ENCODE measurements at regions not wholly inside any gene's neighbourhood (a gene's known extent, or its start where the extent isn't known, plus 50 kb on each side); places are given as distances from the start of the nearest gene placed in this dataset.
"Not testable (repeated sequence)": the region's sequence is repeated elsewhere in the genome, so short reads cannot be mapped to it uniquely, and the experiment has no call there.

- DNase-seq: no peak
Measured at GRCh38 chr1:115454837-115455511, 116.9 kb upstream of the NGF start.

DNA sequence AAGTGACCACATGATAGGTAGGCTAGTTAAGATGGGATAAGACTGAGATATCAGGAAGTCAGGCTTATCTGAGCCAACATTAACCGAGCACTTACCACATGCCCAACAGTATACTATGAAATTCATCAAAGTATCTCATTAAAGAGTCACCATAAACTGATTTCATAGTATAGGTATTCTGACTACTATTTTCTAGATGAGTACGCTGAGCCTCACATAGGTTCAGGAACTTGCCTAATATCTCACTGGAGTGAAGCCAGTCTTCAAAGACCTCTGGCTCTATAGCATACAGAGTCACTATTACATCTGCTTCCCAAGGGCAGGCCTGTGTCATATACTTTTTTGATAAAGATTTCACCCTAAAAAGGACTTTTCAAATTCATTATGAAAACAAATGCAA lies 115.6 kb upstream of the NGF start:
- DNase-seq: no peak

DNA sequence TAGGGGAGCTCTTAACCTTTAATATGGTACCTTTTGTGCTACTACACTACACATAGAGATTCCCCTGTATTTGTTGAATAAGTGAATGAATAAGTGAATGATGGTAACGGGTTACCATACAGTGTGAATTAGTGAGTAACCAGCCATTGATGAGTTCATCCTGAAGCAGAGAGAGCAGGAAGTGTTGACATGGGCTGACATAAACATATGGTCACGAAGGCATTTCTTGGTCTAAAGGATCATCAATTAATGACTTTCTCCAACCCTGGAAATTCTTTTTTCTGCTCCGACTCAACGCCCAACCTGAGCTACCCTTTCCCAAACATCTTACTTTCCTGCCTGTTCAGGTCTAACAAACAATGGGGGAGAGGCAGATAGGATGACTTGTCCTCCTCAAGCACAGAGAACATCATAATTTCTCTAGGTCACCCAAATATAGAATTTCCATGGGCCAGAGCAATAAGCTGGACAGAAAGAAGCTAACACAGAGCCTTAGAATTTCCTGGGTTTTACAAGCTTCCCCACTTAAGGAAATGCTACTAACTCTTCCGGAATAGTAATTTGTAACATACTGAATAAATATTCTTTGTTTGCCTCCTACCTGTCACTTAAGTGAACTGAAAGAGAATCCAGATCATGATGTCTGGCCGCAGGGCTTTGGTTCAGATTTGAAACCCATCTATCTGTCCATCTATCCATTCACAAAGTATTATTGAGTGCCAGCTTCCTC lies 114.7 kb upstream of the NGF start:
- no peak for DNase-seq

DNA sequence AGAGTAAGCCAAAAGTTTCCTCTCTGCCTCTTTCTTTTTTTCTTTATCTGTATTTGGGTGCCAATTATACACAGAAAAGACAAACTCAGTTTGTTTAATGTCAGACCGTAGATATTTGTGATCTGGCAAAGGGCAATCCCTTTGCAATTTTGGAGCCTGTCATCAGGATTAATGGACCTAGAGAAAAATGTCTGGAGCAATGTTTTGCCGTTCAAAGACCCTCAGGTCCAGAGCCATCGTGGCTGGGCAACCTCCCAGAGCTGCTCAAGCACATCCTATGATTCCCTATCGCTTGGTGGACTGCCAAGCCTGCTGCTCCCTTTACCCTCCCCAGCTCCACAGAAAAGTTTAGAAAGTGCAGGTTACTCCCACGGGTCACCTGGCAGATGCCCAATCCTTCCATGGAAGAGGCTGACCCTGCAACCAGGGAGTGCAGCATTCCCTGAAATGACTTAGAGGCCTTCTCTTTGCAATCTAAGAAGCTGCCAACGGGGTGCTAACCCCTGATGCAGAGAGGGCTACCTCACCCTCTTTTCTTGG lies 112.5 kb upstream of the NGF start:
- no peak for DNase-seq

DNA sequence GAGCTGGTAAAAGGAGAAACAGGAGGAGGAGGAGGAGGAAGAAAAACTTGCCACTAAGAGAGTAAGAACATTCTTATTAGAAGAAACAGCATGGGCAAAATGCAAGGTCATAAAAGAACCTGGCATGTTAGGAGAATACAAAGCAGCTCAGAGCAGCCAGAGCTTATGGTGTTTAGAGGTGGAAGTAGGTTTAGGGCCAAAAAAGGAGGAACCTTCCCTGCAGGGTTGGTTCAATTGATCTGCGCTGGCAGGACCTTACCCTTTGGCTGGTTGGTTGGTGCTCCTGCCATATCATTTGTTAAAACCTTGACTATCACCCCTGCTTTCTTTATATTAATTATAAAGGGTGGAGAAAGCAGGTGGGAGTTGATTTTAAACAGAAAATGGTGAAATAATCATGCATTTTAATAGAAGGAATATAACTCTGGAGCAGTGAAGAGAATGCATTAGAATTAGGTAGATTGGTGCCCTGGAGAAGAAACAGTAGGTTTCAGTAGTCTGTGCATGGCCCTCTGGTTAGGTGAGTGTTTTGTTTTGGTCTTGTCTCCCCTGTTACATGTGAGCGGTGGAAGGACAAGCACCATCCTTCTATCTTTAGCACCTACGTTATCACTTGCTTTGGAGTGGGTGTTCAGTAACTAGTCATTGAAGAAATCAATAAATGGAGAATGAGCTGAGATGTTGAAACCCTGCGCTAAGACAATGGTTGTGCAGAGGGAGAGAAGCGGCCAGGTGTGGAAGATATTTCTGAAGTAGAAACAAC lies 110.4 kb upstream of the NGF start:
- no peak for DNase-seq

GRCh38 chr1:115447672-115448071 lies 109.6 kb upstream of the NGF start:
- no peak for DNase-seq

DNA sequence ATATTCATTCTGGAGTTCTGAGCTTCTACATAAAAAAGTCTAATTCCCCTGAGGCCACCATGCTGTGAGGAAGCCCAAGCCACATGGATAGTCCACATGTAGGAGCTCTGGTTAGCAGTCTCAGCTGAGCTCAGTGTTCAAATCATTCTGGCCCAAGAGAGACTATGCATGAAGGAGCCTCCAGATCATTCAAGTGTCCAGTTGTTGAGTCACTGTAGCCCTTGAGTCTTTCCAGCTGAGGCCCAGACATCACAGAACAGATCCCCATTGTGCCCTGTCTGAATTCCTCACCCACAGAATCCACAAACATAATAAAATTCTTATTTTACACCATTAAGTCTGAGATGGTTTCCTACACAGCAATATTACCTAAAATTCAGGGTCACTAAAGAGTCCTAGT lies 107.0 kb upstream of the NGF start:
- DNase-seq: no peak

DNA sequence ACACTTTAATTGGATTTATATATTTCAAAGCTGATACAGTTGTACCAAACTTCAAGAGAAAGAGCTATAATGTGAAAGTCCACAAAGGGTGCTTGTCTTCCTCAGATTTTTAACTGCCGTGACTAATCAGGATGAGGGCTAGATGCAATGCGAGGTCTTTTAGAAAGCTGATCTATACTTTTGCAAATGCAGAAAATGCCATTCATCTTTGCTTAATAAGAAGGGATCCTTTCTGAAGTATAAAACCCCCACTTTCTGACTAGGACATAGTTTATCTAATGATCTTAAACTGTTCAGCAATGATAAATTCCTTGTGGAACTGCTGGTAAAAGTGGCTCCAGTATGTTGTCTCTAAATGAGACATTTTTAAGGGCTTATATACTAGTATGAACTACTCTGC lies 102.7 kb upstream of the NGF start:
- DNase-seq: no peak

DNA sequence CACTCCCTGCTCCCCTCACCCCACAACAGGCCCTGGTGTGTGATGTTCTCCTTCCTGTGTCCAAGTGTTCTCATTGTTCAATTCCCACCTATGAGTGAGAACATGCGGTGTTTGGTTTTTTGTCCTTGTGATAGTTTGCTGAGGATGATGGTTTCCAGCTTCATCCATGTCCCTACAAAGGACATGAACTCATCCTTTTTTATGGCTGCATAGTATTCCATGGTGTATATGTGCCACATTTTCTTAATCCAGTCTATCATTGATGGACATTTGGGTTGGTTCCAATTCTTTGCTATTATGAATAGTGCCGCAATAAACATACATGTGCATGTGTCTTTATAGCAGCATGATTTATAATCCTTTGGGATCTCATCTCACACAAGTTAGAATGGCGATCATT lies 101.5 kb upstream of the NGF start:
- not testable (repeated sequence) for DNase-seq

GRCh38 chr1:115437196-115437595 lies 99.1 kb upstream of the NGF start:
- DNase-seq: no peak

DNA sequence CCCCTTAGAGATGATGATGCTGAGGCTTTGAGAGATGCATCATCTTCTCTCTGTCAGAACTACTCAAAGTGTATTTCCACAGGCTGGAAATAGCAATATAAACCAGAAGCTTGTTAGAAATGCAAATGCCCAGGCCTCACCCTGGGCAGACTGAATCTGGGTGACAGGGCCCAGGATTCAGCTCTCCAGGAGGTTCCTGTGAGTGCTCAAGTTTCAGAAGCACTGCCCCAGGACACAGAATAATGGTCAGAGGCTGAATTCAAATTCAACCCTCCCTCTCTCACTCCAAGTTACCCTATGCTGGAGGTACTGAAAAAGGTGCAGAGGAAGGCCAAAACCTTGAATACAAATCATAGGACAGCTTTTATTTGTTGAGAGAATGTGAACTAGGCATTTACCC lies 98.5 kb upstream of the NGF start:
- DNase-seq: no peak

DNA sequence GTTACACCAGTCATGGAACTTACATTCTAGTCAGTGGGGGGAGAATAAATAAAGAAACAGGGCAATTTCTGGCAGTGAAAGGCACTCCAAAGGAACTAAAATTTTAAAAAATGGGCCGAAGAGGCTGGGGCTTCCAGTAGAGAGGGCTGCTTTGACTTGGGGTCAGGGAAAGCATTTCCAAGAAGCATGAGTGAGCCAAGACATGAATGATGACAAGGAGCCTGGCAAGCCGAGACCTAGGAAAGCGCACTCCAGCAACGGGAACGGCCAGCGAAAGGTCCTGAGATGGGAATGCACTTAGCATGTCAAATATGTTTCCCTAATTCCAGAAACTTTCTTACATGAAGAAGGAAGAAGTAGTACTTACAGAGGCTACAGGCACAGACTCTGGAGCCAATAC lies 95.4 kb upstream of the NGF start:
- DNase-seq: no peak

GRCh38 chr1:115432061-115432460 lies 94.0 kb upstream of the NGF start:
- no peak for DNase-seq

GRCh38 chr1:115430441-115431158 lies 92.6 kb upstream of the NGF start:
- no peak for DNase-seq

GRCh38 chr1:115429884-115430283 lies 91.8 kb upstream of the NGF start:
- no peak for DNase-seq

GRCh38 chr1:115429241-115429640 lies 91.2 kb upstream of the NGF start:
- no peak for DNase-seq

GRCh38 chr1:115428676-115429075 lies 90.6 kb upstream of the NGF start:
- no peak for DNase-seq

- DNase-seq: no peak
Measured at GRCh38 chr1:115428256-115428655, 90.2 kb upstream of the NGF start.

GRCh38 chr1:115426956-115427355 lies 88.9 kb upstream of the NGF start:
- no peak for DNase-seq

DNA sequence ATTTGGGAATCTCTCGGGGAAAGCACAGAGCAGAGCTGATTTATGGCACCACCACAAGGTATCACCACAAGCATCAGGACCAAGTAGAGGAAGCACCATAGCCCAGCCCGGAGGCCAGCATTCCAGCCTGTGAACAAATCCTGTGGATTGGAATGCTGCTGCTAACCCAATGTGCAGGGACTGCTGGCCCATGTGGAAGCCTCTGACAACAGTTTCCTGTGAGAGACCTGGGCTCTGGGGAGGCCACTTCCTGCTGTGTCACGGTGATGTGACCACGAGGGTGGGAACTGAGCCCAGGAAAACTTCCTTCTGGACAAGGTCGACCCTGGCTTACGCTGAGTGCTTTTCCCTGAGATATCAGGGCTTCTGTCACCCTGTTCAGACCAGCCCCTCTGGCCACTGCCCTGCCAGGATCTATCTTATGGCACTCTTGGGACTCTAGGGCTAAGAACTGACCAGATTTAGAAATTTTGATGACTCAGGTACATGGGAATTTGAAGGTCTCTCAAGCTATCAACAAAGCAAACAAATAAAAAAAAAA lies 88.3 kb upstream of the NGF start:
- no peak for DNase-seq

DNA sequence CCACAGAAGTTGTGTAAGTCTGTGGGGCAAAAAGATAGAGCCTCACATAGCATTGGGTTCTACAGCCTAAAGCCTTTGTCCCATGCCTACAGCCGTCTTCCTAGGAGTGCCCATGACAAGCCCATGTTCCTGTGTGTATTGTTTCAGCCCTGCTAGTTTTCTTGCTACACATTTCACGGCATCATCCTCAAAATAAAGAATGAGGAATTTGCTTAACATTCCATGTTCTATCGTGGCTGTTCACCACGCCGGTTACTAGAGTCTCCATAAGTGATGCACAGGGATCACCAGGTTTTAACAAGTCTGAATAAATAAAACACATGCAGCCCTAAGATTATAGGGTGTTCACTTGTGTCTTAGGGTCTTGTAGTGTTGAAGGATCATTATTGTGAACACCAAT lies 87.4 kb upstream of the NGF start:
- no peak for DNase-seq

GRCh38 chr1:115423776-115424175 lies 85.7 kb upstream of the NGF start:
- DNase-seq: no peak
